HG03571 (cell line): ENCODE measurements at regions not wholly inside any gene's neighbourhood (a gene's known extent, or its start where the extent isn't known, plus 50 kb on each side); places are given as distances from the start of the nearest gene placed in this dataset.

Experiments
- ATAC-seq: cut with Tn5 transposase; IDR thresholded peaks from one replicate; pipeline ENCODE4 v1.9.1; 2021; ENCODE audit not compliant: unreplicated experiment

GRCh38 chr4:108567831-108568230 lies 52.5 kb upstream of the RPL34 start:
- ATAC-seq = no peak

GRCh38 chr4:108561116-108561515 lies 59.3 kb upstream of the RPL34 start:
- ATAC-seq = no peak

DNA sequence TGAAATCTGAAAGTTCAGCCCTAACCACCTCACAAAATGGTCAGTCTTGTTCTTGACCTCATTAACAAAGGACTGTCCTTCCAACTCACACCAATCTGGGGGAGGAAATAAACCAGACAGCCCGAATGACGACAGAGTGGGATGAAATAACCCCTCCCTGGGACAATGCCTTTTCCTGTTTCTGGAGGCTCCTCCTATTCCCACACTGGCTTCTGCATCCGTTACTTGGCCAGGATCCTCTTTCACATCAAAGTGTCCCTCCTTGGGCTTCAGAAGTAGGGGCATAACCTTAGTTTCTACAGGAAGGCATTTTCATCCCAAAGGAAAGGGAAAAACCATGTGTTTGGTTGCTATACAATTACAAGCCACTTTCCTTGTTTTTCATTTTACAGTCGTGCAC lies 59.8 kb upstream of the RPL34 start:
- ATAC-seq = no peak

GRCh38 chr4:108559911-108560310 lies 60.5 kb upstream of the RPL34 start:
- ATAC-seq = no peak

- no peak for ATAC-seq
Observed at GRCh38 chr4:108559068-108559793, 61.1 kb upstream of the RPL34 start.

- peak; percentile 50 for ATAC-seq
Observed at GRCh38 chr4:108556588-108557200, 63.7 kb upstream of the RPL34 start.

DNA sequence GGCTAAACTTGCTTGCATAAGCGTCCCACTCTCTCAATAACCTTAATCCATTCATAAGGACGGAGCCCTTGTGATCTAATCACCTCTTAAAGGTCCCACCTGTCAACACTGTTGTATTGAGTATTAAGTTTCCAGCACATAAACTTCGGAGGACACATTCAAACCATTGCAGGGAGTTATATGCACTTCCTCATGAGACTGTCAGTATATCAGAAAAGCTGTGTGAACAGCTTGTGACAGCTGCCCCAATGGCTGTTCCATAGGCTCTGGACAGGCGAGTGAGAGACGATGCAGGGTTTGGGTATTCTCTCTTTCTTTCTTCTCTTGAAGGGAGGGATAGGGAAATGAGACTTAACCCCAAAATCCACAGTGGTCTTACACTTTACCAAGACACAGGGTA lies 64.2 kb upstream of the RPL34 start:
- no peak for ATAC-seq

- no peak for ATAC-seq
Observed at GRCh38 chr4:108555701-108556100, 64.7 kb upstream of the RPL34 start.

DNA sequence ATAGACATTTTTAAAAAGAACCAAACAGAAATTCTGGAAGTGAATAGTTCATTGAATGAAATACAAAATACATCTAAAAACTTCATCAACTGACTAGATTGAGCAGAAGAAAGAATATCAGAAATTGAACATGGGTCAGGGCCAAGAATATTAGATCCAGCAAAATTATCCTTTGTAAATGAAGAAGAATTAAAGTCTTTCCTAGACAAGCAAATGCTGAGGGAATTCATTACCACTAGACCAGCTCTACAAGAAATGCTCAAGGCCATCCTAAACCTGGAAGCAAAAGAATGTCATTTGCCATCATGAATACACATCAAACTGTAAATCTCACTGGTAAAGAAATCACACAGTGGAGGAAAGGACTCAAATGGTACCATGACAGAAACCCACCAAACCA lies 72.7 kb upstream of the RPL34 start:
- ATAC-seq = no peak

GRCh38 chr4:108546728-108547127 lies 73.6 kb upstream of the RPL34 start:
- no peak for ATAC-seq

DNA sequence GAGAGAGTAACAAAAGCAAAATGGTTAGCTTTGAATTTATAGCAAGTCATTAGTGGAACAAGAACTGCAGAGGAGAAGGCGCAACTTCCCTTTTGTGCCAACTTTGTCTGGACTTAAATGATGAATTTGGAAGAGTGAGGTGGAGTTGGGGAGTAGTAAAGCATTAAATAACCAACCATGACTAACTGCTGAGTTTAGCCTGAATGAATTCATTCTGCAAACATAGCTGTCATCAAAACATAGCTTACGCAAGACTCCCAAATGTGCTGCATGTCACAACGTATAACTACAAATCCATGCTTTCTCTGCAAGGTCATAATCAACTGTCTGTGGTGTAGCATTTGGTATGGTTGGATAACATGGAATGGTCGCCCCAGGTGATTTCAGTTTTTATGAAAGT lies 75.9 kb upstream of the RPL34 start:
- no peak for ATAC-seq

GRCh38 chr4:108543359-108543968 lies 76.9 kb upstream of the RPL34 start:
- ATAC-seq = no peak

GRCh38 chr4:108540536-108540935 lies 79.8 kb upstream of the RPL34 start:
- no peak for ATAC-seq

DNA sequence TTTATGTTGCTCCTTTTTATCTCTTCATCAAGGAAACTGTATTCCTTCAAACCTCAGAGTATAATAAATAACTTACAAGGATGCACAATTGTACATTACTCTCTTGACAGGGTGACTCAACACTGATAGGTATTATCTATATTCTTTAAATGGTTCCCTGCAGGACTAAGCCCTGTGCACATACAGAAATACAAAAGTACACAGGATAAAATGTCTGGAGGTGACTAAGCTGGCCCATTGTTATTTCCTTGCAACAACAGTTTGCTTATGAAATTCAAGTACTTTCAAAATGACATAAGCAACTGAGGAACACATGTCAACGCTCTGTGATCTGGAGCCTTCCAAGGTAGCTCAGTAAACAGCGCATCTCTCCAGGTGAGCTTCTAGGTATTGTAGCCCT lies 83.8 kb upstream of the RPL34 start:
- no peak for ATAC-seq

GRCh38 chr4:108535757-108536156 lies 84.6 kb upstream of the RPL34 start:
- ATAC-seq = no peak

DNA sequence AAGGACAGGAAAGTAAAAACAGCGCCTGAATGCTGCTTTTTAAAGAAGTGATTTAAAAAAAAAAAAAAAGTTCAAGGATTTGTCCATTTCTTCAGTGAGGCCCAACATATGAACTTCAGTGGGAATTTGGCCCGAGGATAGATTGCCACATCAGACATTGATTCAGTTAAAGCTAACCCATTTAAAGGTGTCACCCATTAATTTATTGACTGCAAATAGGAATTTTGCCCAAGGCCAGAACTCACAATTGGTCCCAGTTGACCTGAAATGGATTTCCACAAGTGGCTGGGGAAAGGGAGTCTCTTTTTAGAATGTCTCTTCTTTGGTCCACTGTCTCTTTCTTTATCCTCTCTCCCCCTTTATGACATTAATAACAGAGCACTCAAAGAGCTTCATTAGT lies 86.5 kb upstream of the RPL34 start:
- no peak for ATAC-seq

GRCh38 chr4:108533245-108533844 lies 87.0 kb upstream of the RPL34 start:
- no peak for ATAC-seq

- no peak for ATAC-seq
Observed at GRCh38 chr4:108532738-108533137, 87.6 kb upstream of the RPL34 start.

GRCh38 chr4:108532187-108532586 lies 88.2 kb upstream of the RPL34 start:
- ATAC-seq = no peak

GRCh38 chr4:108531461-108531860 lies 88.9 kb upstream of the RPL34 start:
- ATAC-seq = no peak

- ATAC-seq = no peak
Observed at GRCh38 chr4:108529984-108530905, 90.1 kb upstream of the RPL34 start.
